Activated naive CD4-positive, alpha-beta T cell treated with anti-CD3 and anti-CD28 coated beads, Interleukin-2, amount 50 U/mL, for 72 hours (primary cell): ENCODE measurements at regions not wholly inside any gene's neighbourhood (a gene's known extent, or its start where the extent isn't known, plus 50 kb on each side); places are given as distances from the start of the nearest gene placed in this dataset.
"Not testable (repeated sequence)": the region's sequence is repeated elsewhere in the genome, so short reads cannot be mapped to it uniquely, and the experiment has no call there.

Experiments used
- ATAC-seq, 2 donors: fragments of 150-1000 bp; cut with Tn5 transposase; 2 replicates each; pipeline ENCODE4 v1.10.0; 2021; ENCODE audit warnings: mild to moderate bottlenecking in 2 of 2, moderate library complexity in 2 of 2
- DNase-seq, 2 donors: peaks; one replicate each; pipeline ENCODE4 v3.0.0; 2021 to 2022; ENCODE audit warnings: low spot score in 2 of 2
- H3K27ac Mint-ChIP-seq, 2 donors: one replicate each; pipeline ENCODE4 v1.8.0; 2022; ENCODE audit warnings: mild to moderate bottlenecking in 2 of 2, mixed read lengths in 2 of 2
- H3K36me3 Mint-ChIP-seq, 2 donors: one replicate each; pipeline ENCODE4 v1.8.0; 2022; ENCODE audit warnings: mixed read lengths in 2 of 2
- H3K9me3 Mint-ChIP-seq, 2 donors: one replicate each; pipeline ENCODE4 v1.8.0; 2022; ENCODE audit warnings: mixed read lengths in 2 of 2

- Mint-ChIP-seq H3K36me3 (no peaks in the 10 kb centered on the region), H3K27ac (no peak overlapping the region), H3K9me3 (no peaks in the 10 kb centered on the region)
- DNase-seq (no peak), ATAC-seq (no peak)
Measured at GRCh38 chr4:156146571-156146970, 192.9 kb upstream of the CTSO start.

GRCh38 chr4:156144961-156145360, 191.3 kb upstream of the CTSO start:
- H3K27ac Mint-ChIP-seq, result no peak overlapping the region
- H3K9me3 Mint-ChIP-seq, result no peaks in the 10 kb centered on the region
- H3K36me3 Mint-ChIP-seq, result no peaks in the 10 kb centered on the region
- ATAC-seq, result no peak
- no peak for DNase-seq

GRCh38 chr4:156138781-156139280, 185.2 kb upstream of the CTSO start:
- DNase-seq, result no peak
- ATAC-seq, result no peak
- Mint-ChIP-seq H3K9me3 (peaks cover 0 to 4% of the 10 kb centered on the region in 2 donors), H3K27ac (no peak overlapping the region), H3K36me3 (no peaks in the 10 kb centered on the region)

- ATAC-seq (no peak), DNase-seq (no peak)
- H3K9me3 Mint-ChIP-seq, result peaks cover 0 to 10% of the 10 kb centered on the region in 2 donors
- H3K36me3 Mint-ChIP-seq, result no peaks in the 10 kb centered on the region
- no peak overlapping the region for H3K27ac Mint-ChIP-seq
Measured at GRCh38 chr4:156137679-156138473, 184.2 kb upstream of the CTSO start.

- ATAC-seq (no peak), DNase-seq (no peak)
- H3K27ac Mint-ChIP-seq, result no peak overlapping the region
- H3K9me3 Mint-ChIP-seq, result peaks cover 2 to 14% of the 10 kb centered on the region in 2 donors
- no peaks in the 10 kb centered on the region for H3K36me3 Mint-ChIP-seq
Measured at GRCh38 chr4:156132196-156132595, 178.5 kb upstream of the CTSO start.

GRCh38 chr4:156128616-156129015, 174.9 kb upstream of the CTSO start:
- Mint-ChIP-seq H3K36me3 (peaks cover 0 to 6% of the 10 kb centered on the region in 2 donors), H3K27ac (no peak overlapping the region), H3K9me3 (peaks cover 7 to 10% of the 10 kb centered on the region in 2 donors)
- ATAC-seq, result no peak
- DNase-seq, result no peak

GRCh38 chr4:156118507-156119220, 165.0 kb upstream of the CTSO start:
- Mint-ChIP-seq H3K36me3 (no peaks in the 10 kb centered on the region), H3K27ac (no peak overlapping the region), H3K9me3 (no peaks in the 10 kb centered on the region)
- DNase-seq (no peak), ATAC-seq (no peak)

- no peak for ATAC-seq
- DNase-seq, result no peak
- H3K9me3 Mint-ChIP-seq, result no peaks in the 10 kb centered on the region
- no peaks in the 10 kb centered on the region for H3K36me3 Mint-ChIP-seq
- no peak overlapping the region for H3K27ac Mint-ChIP-seq
Measured at GRCh38 chr4:156117743-156118142, 164.1 kb upstream of the CTSO start.

- Mint-ChIP-seq H3K36me3 (no peaks in the 10 kb centered on the region), H3K27ac (no peak overlapping the region), H3K9me3 (no peaks in the 10 kb centered on the region)
- ATAC-seq (no peak), DNase-seq (no peak)
Measured at GRCh38 chr4:156116991-156117390, 163.3 kb upstream of the CTSO start.

- Mint-ChIP-seq H3K27ac (no peak overlapping the region), H3K36me3 (no peaks in the 10 kb centered on the region), H3K9me3 (no peaks in the 10 kb centered on the region)
- DNase-seq (no peak), ATAC-seq (no peak)
Measured at GRCh38 chr4:156113138-156113765, 159.6 kb upstream of the CTSO start.

GRCh38 chr4:156111686-156112085, 158.0 kb upstream of the CTSO start:
- H3K36me3 Mint-ChIP-seq, result no peaks in the 10 kb centered on the region
- H3K27ac Mint-ChIP-seq, result no peak overlapping the region
- H3K9me3 Mint-ChIP-seq, result no peaks in the 10 kb centered on the region
- ATAC-seq (no peak), DNase-seq (no peak)

GRCh38 chr4:156109943-156110900, 156.6 kb upstream of the CTSO start:
- DNase-seq (no peak), ATAC-seq (no peak)
- Mint-ChIP-seq H3K36me3 (no peaks in the 10 kb centered on the region), H3K9me3 (no peaks in the 10 kb centered on the region), H3K27ac (no peak overlapping the region)

- not testable (repeated sequence) for DNase-seq, H3K9me3 Mint-ChIP-seq, H3K36me3 Mint-ChIP-seq, H3K27ac Mint-ChIP-seq, ATAC-seq
Measured at GRCh38 chr4:156109087-156109486, 155.4 kb upstream of the CTSO start.

- Mint-ChIP-seq H3K9me3 (no peaks in the 10 kb centered on the region), H3K36me3 (no peaks in the 10 kb centered on the region), H3K27ac (no peak overlapping the region)
- DNase-seq (no peak), ATAC-seq (no peak)
Measured at GRCh38 chr4:156103311-156103710, 149.6 kb upstream of the CTSO start.

- no peak overlapping the region for H3K27ac Mint-ChIP-seq
- DNase-seq (no peak), ATAC-seq (no peak)
- H3K9me3 Mint-ChIP-seq, result no peaks in the 10 kb centered on the region
- no peaks in the 10 kb centered on the region for H3K36me3 Mint-ChIP-seq
Measured at GRCh38 chr4:156102411-156102810, 148.7 kb upstream of the CTSO start.

GRCh38 chr4:156101571-156101970, 147.9 kb upstream of the CTSO start:
- Mint-ChIP-seq H3K27ac (no peak overlapping the region), H3K9me3 (no peaks in the 10 kb centered on the region), H3K36me3 (no peaks in the 10 kb centered on the region)
- ATAC-seq, result no peak
- DNase-seq, result no peak
